ENCODE measurements at regions not wholly inside any gene's neighbourhood (a gene's known extent, or its start where the extent isn't known, plus 50 kb on each side); places are given as distances from the start of the nearest gene placed in this dataset.

- DNase-seq = no peak
- no peaks in the 10 kb centered on the region for H3K4me1 Mint-ChIP-seq
- H3K9me3 Mint-ChIP-seq = peaks cover 19% of the 10 kb centered on the region
- H3K27me3 Mint-ChIP-seq = no peaks in the 10 kb centered on the region
- no peak overlapping the region for H3K27ac Mint-ChIP-seq
- no peak overlapping the region for H3K4me3 Mint-ChIP-seq
- ATAC-seq = no peak
- H3K36me3 Mint-ChIP-seq (ENCODE audit: low read depth) = no peaks in the 10 kb centered on the region
Measured at GRCh38 chr1:81129776-81130175, 671.0 kb upstream of the ADGRL2 start.

DNA sequence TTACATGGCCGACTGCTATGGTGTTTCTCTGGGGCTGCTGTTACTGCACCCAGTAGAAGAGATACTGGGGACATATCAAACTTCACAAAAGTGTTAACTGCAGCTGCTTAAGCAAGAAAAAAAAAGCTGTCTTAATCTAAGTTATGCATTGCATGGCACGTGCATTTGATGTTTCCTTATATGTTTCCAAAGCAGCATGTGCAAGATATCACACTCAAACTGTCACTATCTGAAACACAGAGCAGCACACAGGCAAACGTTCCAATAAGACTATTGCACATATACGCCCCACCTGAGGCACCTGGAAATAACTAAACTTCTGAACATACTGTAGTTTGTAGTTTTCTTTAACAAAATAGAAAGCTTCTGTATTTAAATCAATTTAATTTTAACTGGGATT, 671.4 kb upstream of the ADGRL2 start:
- Mint-ChIP-seq H3K4me1 (no peaks in the 10 kb centered on the region), H3K9me3 (peaks cover 19% of the 10 kb centered on the region), H3K27me3 (no peaks in the 10 kb centered on the region), H3K27ac (no peak overlapping the region), H3K4me3 (no peak overlapping the region), H3K36me3 (ENCODE audit: low read depth) (no peaks in the 10 kb centered on the region)
- DNase-seq = no peak
- no peak for ATAC-seq

DNA sequence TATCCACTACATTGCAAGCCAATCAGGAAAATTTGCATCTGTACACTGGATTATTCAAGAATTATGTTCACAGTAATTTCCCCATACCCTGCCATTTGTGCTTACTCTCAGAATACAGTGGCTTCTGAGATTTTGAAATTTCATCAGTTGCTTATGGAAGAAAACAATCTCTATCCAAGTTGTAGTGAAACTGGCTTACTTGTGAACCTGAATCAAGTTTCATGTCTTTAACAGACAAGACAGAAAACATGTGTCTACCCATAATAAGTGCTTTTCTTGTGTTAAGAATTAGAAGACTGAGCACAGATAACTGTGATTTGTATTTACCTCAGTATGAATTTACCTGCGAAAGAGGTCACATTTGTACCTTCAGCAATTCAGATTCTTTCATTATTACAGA, 672.7 kb upstream of the ADGRL2 start:
- Mint-ChIP-seq H3K27ac (no peak overlapping the region), H3K4me1 (no peaks in the 10 kb centered on the region), H3K9me3 (peaks cover 19% of the 10 kb centered on the region), H3K36me3 (ENCODE audit: low read depth) (no peaks in the 10 kb centered on the region), H3K27me3 (no peaks in the 10 kb centered on the region), H3K4me3 (no peak overlapping the region)
- DNase-seq (no peak), ATAC-seq (no peak)

- DNase-seq (no peak), ATAC-seq (no peak)
- H3K9me3 Mint-ChIP-seq = peaks cover 19% of the 10 kb centered on the region
- no peaks in the 10 kb centered on the region for H3K4me1 Mint-ChIP-seq
- H3K36me3 Mint-ChIP-seq (ENCODE audit: low read depth) = no peaks in the 10 kb centered on the region
- no peak overlapping the region for H3K27ac Mint-ChIP-seq
- no peak overlapping the region for H3K4me3 Mint-ChIP-seq
- no peaks in the 10 kb centered on the region for H3K27me3 Mint-ChIP-seq
Measured at GRCh38 chr1:81126989-81127581, 673.6 kb upstream of the ADGRL2 start.

- Mint-ChIP-seq H3K9me3 (peaks cover 16% of the 10 kb centered on the region), H3K36me3 (ENCODE audit: low read depth) (no peaks in the 10 kb centered on the region), H3K4me1 (no peaks in the 10 kb centered on the region), H3K27me3 (no peaks in the 10 kb centered on the region), H3K27ac (no peak overlapping the region), H3K4me3 (no peak overlapping the region)
- DNase-seq = no peak
- no peak for ATAC-seq
Measured at GRCh38 chr1:81125672-81126071, 675.1 kb upstream of the ADGRL2 start.

- H3K4me1 Mint-ChIP-seq = no peaks in the 10 kb centered on the region
- H3K27ac Mint-ChIP-seq = no peak overlapping the region
- no peak overlapping the region for H3K4me3 Mint-ChIP-seq
- ATAC-seq (no peak), DNase-seq (no peak)
- no peaks in the 10 kb centered on the region for H3K9me3 Mint-ChIP-seq
- no peaks in the 10 kb centered on the region for H3K36me3 Mint-ChIP-seq (ENCODE audit: low read depth)
- H3K27me3 Mint-ChIP-seq = no peaks in the 10 kb centered on the region
Measured at GRCh38 chr1:81121306-81121705, 679.4 kb upstream of the ADGRL2 start.

DNA sequence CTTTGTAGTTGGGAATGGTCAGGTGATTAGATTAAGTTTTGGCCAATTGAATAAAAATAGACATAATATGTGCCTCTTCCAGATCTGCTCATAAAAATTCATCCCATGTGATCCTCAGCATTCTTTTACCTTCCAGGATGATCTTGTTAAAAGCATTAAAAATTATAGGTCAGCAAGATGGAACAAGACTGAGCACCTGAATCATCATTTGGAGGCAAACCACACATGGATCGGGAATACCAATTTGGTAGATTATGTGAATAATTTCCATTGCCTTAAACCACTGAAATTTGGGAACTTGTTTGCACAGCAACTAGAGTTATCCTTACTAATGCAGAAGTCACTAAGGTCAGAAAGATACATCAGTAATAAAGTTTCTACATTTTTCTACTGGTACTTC, 681.4 kb upstream of the ADGRL2 start:
- Mint-ChIP-seq H3K27me3 (no peaks in the 10 kb centered on the region), H3K36me3 (ENCODE audit: low read depth) (no peaks in the 10 kb centered on the region), H3K4me3 (no peak overlapping the region), H3K27ac (no peak overlapping the region), H3K9me3 (peaks cover 1% of the 10 kb centered on the region), H3K4me1 (no peaks in the 10 kb centered on the region)
- DNase-seq (no peak), ATAC-seq (no peak)

- Mint-ChIP-seq H3K4me3 (no peak overlapping the region), H3K27me3 (no peaks in the 10 kb centered on the region)
Measured at GRCh38 chr1:81118550-81118949, 682.2 kb upstream of the ADGRL2 start.

GRCh38 chr1:81115422-81115821, 685.3 kb upstream of the ADGRL2 start:
- Mint-ChIP-seq H3K27ac (no peak overlapping the region), H3K27me3 (no peaks in the 10 kb centered on the region), H3K4me3 (no peak overlapping the region), H3K36me3 (ENCODE audit: low read depth) (no peaks in the 10 kb centered on the region), H3K4me1 (no peaks in the 10 kb centered on the region), H3K9me3 (peaks cover 9% of the 10 kb centered on the region)
- no peak for ATAC-seq
- DNase-seq = no peak

More at GRCh38 chr1:81118550-81118949, 682.2 kb upstream of the ADGRL2 start:
- no peaks in the 10 kb centered on the region for H3K4me1 Mint-ChIP-seq
- ATAC-seq = no peak
- no peak for DNase-seq
- no peak overlapping the region for H3K27ac Mint-ChIP-seq
- H3K9me3 Mint-ChIP-seq = peaks cover 9% of the 10 kb centered on the region
- no peaks in the 10 kb centered on the region for H3K36me3 Mint-ChIP-seq (ENCODE audit: low read depth)

- Mint-ChIP-seq H3K27me3 (no peaks in the 10 kb centered on the region), H3K4me3 (no peak overlapping the region), H3K27ac (no peak overlapping the region), H3K4me1 (no peaks in the 10 kb centered on the region), H3K9me3 (peaks cover 9% of the 10 kb centered on the region), H3K36me3 (ENCODE audit: low read depth) (no peaks in the 10 kb centered on the region)
- ATAC-seq = no peak
- no peak for DNase-seq
Measured at GRCh38 chr1:81114191-81114590, 686.5 kb upstream of the ADGRL2 start.

GRCh38 chr1:81113688-81114087, 687.0 kb upstream of the ADGRL2 start:
- peaks cover 9% of the 10 kb centered on the region for H3K9me3 Mint-ChIP-seq
- H3K27ac Mint-ChIP-seq = no peak overlapping the region
- no peaks in the 10 kb centered on the region for H3K4me1 Mint-ChIP-seq

DNA sequence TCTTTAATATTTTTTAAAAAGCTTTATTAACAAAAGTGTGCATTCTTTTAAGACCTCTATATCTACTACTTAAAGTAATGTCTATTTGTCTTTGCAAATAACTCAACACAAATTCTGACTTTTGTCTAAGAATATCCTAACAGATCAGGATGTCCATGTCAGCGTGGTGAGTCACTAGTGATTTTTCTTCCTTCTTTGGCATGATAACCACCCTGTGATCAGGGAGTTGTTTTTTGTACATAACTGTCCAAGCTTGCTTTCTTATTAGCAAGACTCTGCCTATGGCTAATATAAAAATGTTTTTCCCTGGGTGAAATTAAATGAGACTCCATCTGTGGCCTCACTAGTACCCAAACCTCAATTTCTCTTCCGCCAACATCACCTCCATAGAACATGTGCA, 688.9 kb upstream of the ADGRL2 start:
- DNase-seq = no peak

More at GRCh38 chr1:81113688-81114087, 687.0 kb upstream of the ADGRL2 start:
- Mint-ChIP-seq H3K4me3 (no peak overlapping the region), H3K27me3 (no peaks in the 10 kb centered on the region), H3K36me3 (ENCODE audit: low read depth) (no peaks in the 10 kb centered on the region)
- DNase-seq = no peak
- no peak for ATAC-seq

DNA sequence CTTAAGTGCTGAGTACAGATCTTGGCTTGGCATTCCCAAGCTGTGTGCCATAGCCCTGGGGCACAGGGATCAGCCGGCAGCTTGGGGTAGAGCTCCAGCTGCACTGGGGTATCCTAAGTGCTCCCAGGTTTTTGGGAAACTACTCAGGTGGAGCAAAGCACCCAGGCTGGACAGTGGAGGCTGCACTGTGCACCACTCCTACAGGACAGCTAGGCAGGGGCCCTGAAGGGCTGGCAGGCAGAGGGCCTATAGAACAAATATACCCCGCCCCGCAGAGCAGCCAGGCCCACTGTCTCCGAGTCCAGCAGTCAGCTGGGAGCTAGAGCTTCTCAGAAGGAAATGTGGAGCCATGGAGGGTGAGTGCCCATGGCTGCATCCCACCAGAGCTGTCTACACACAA, 691.7 kb upstream of the ADGRL2 start:
- Mint-ChIP-seq H3K4me3 (no peak overlapping the region), H3K27me3 (no peaks in the 10 kb centered on the region), H3K9me3 (peaks cover 5% of the 10 kb centered on the region), H3K36me3 (ENCODE audit: low read depth) (no peaks in the 10 kb centered on the region), H3K4me1 (no peaks in the 10 kb centered on the region), H3K27ac (no peak overlapping the region)
- ATAC-seq (no peak), DNase-seq (no peak)

More for the DNA sequence above, 688.9 kb upstream of the ADGRL2 start:
- no peaks in the 10 kb centered on the region for H3K27me3 Mint-ChIP-seq
- peaks cover 9% of the 10 kb centered on the region for H3K9me3 Mint-ChIP-seq
- H3K4me3 Mint-ChIP-seq = no peak overlapping the region
- no peaks in the 10 kb centered on the region for H3K36me3 Mint-ChIP-seq (ENCODE audit: low read depth)
- no peaks in the 10 kb centered on the region for H3K4me1 Mint-ChIP-seq
- H3K27ac Mint-ChIP-seq = no peak overlapping the region
- ATAC-seq = no peak

- no peak for DNase-seq
- no peaks in the 10 kb centered on the region for H3K4me1 Mint-ChIP-seq
Measured at GRCh38 chr1:81097860-81098259, 702.9 kb upstream of the ADGRL2 start.

GRCh38 chr1:81073580-81073979, 727.2 kb upstream of the ADGRL2 start:
- no peaks in the 10 kb centered on the region for H3K36me3 Mint-ChIP-seq (ENCODE audit: low read depth)
- no peaks in the 10 kb centered on the region for H3K4me1 Mint-ChIP-seq
- DNase-seq (no peak), ATAC-seq (no peak)
- H3K4me3 Mint-ChIP-seq = no peak overlapping the region
- H3K27me3 Mint-ChIP-seq = no peaks in the 10 kb centered on the region
- peaks cover 8% of the 10 kb centered on the region for H3K9me3 Mint-ChIP-seq
- H3K27ac Mint-ChIP-seq = no peak overlapping the region

More at GRCh38 chr1:81097860-81098259, 702.9 kb upstream of the ADGRL2 start:
- H3K36me3 Mint-ChIP-seq (ENCODE audit: low read depth) = no peaks in the 10 kb centered on the region
- H3K4me3 Mint-ChIP-seq = no peak overlapping the region
- ATAC-seq = no peak
- H3K27ac Mint-ChIP-seq = no peak overlapping the region
- H3K9me3 Mint-ChIP-seq = peaks cover 27% of the 10 kb centered on the region
- H3K27me3 Mint-ChIP-seq = no peaks in the 10 kb centered on the region
